CD8-positive, alpha-beta memory T cell (primary cell): ENCODE measurements at regions not wholly inside any gene's neighbourhood (a gene's known extent, or its start where the extent isn't known, plus 50 kb on each side); places are given as distances from the start of the nearest gene placed in this dataset.
A peak's percentile ranks its signal among the peaks of the same experiment; 100 is the strongest.

ENCODE experiments used
- CTCF ChIA-PET: fragments of 350-600 bp; sonication (Branson Sonifier 250); formaldehyde crosslinking; loops from one replicate; lab custom pipeline; 2021; ENCODE audit warnings: antibody characterized with exemption; lab: Charles Lee
- POLR2A ChIA-PET: fragments of 350-600 bp; sonication (Branson Sonifier 250); formaldehyde crosslinking; loops from one replicate; lab custom pipeline; 2021; ENCODE audit warnings: antibody characterized with exemption; lab: Charles Lee
- DNase-seq, 5 donors: peaks; one replicate each; pipeline versions ENCODE4 v3.0.0 to v3.0.0-alpha.2; 2020 to 2022; ENCODE audit warnings: mixed read lengths in 1 of 5
- H3K27ac ChIP-seq: one replicate; pipeline ENCODE4 v1.7.0; 2013; ENCODE audit warnings: low read depth, mild to moderate bottlenecking, low read length, moderate library complexity
- H3K27me3 ChIP-seq: 2 replicates; pipeline ENCODE4 v1.7.0; 2013; ENCODE audit warnings: low read length, mild to moderate bottlenecking; ENCODE audit not compliant: insufficient read depth, poor library complexity, severe bottlenecking
- H3K36me3 ChIP-seq: 2 replicates; pipeline ENCODE4 v1.7.0; 2013; ENCODE audit warnings: mild to moderate bottlenecking, low read length, moderate library complexity; ENCODE audit not compliant: insufficient read depth
- H3K4me1 ChIP-seq: 2 replicates; pipeline ENCODE4 v1.7.0; 2013; ENCODE audit warnings: mild to moderate bottlenecking, low read length, moderate library complexity; ENCODE audit not compliant: insufficient read depth
- H3K4me3 ChIP-seq: 2 replicates; pipeline ENCODE4 v1.7.0; 2013; ENCODE audit warnings: mild to moderate bottlenecking, low read length
- H3K9me3 ChIP-seq: 2 replicates; pipeline ENCODE4 v1.7.0; 2013; ENCODE audit warnings: mild to moderate bottlenecking, low read length
- H3K27ac Mint-ChIP-seq, 8 donors: one replicate each; pipeline ENCODE4 v1.8.0; 2020 to 2021; ENCODE audit warnings: mixed read lengths in 8 of 8, mild to moderate bottlenecking in 6 of 8, inconsistent platforms in 3 of 8, moderate library complexity in 3 of 8
- H3K27me3 Mint-ChIP-seq, 2 donors: one replicate each; pipeline ENCODE4 v1.8.0; 2020 to 2021; ENCODE audit warnings: mixed read lengths in 2 of 2, mild to moderate bottlenecking in 1 of 2, moderate library complexity in 1 of 2
- H3K36me3 Mint-ChIP-seq, 3 donors: one replicate each; pipeline ENCODE4 v1.8.0; 2020 to 2021; ENCODE audit warnings: mixed read lengths in 3 of 3, inconsistent platforms in 1 of 3, mild to moderate bottlenecking in 1 of 3
- H3K4me1 Mint-ChIP-seq, 3 donors: one replicate each; pipeline ENCODE4 v1.8.0; 2020 to 2021; ENCODE audit warnings: mixed read lengths in 3 of 3, inconsistent platforms in 1 of 3, mild to moderate bottlenecking in 1 of 3
- H3K4me3 Mint-ChIP-seq, 7 donors: one replicate each; pipeline ENCODE4 v1.8.0; 2020 to 2021; ENCODE audit warnings: mixed read lengths in 7 of 7, mild to moderate bottlenecking in 6 of 7, moderate library complexity in 4 of 7, inconsistent platforms in 2 of 7
- H3K9me3 Mint-ChIP-seq, 5 donors: one replicate each; pipeline ENCODE4 v1.8.0; 2020 to 2022; ENCODE audit warnings: mixed read lengths in 5 of 5, mild to moderate bottlenecking in 3 of 5, moderate library complexity in 2 of 5, inconsistent platforms in 1 of 5

DNA sequence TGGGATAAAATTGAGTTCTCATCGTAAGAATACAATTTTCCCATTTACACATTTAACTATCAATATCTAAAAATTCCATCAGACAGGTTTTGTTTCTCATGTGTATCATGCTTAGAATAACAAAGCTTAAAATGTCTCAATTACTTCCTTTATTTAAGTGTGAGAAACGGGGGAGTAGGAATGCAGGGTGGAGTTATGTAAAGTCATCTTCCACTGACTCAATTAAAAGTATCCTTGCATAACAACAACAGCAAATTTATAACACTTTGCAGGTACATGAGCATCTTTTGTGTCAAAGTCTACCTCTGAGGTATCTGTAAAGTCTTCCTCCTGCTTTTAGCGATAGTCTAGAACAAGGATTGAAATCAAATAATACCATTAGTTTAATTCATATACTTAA lies 327.1 kb downstream of the EPHA4 start:
- Histone ChIP-seq H3K4me3 (no peak overlapping the region), H3K4me1 (no peaks in the 10 kb centered on the region), H3K36me3 (no peaks in the 10 kb centered on the region), H3K27me3 (no peaks in the 10 kb centered on the region), H3K9me3 (no peaks in the 10 kb centered on the region), H3K27ac (no peak overlapping the region)
- no peak overlapping the region for H3K27ac Mint-ChIP-seq
- ChIA-PET CTCF (no interaction called here), POLR2A (no interaction called here)
- H3K4me1 Mint-ChIP-seq, result no peaks in the 10 kb centered on the region
- H3K4me3 Mint-ChIP-seq, result no peak overlapping the region
- peaks cover 0 to 12% (median 5%) of the 10 kb centered on the region in 5 donors for H3K9me3 Mint-ChIP-seq
- no peak for DNase-seq
- peaks cover 5 to 24% of the 10 kb centered on the region in 2 donors for H3K27me3 Mint-ChIP-seq
- no peaks in the 10 kb centered on the region for H3K36me3 Mint-ChIP-seq

DNA sequence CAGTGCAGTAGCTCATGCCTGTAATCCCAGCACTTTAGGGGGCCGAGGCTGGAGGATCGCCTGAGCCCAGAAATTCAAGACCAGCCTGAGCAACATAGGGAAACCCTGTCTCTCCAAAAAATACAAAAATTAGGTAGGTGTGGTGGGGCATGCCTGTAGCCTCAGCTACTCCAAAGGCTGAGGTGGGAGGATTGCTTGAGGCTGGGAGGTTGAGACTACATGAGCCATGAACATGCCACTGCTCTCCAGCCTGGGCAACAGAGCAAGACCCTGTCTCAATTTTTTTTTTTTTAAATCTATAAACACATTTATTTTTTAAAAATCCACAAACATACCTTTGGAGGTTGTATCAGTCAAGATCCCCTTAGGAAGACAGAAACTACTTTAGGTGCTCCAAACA lies 326.3 kb downstream of the EPHA4 start:
- Mint-ChIP-seq H3K4me3 (no peak overlapping the region), H3K36me3 (no peaks in the 10 kb centered on the region), H3K4me1 (no peaks in the 10 kb centered on the region), H3K27me3 (peaks cover 5 to 24% of the 10 kb centered on the region in 2 donors), H3K27ac (peak overlapping the region in 1 of 8 donors; percentile 17), H3K9me3 (peaks cover 0 to 12% (median 5%) of the 10 kb centered on the region in 5 donors)
- no peak overlapping the region for H3K27ac ChIP-seq
- H3K4me1 ChIP-seq, result no peaks in the 10 kb centered on the region
- CTCF ChIA-PET, result no interaction called here
- H3K36me3 ChIP-seq, result no peaks in the 10 kb centered on the region
- no peaks in the 10 kb centered on the region for H3K27me3 ChIP-seq
- no peak for DNase-seq
- H3K4me3 ChIP-seq, result no peak overlapping the region
- no peaks in the 10 kb centered on the region for H3K9me3 ChIP-seq
- POLR2A ChIA-PET, result no interaction called here

GRCh38 chr2:221254299-221254698 lies 317.8 kb downstream of the EPHA4 start:
- POLR2A ChIA-PET, result no interaction called here
- H3K36me3 ChIP-seq, result no peaks in the 10 kb centered on the region
- H3K4me1 ChIP-seq, result no peaks in the 10 kb centered on the region
- no peak overlapping the region for H3K27ac ChIP-seq
- peaks cover 2 to 9% (median 4%) of the 10 kb centered on the region in 5 donors for H3K9me3 Mint-ChIP-seq
- no peaks in the 10 kb centered on the region for H3K9me3 ChIP-seq
- DNase-seq, result no peak
- H3K27me3 Mint-ChIP-seq, result peaks cover 3 to 7% of the 10 kb centered on the region in 2 donors
- no peaks in the 10 kb centered on the region for H3K4me1 Mint-ChIP-seq
- CTCF ChIA-PET, result no interaction called here
- H3K4me3 Mint-ChIP-seq, result no peak overlapping the region
- peaks cover 0 to 3% (median 0%) of the 10 kb centered on the region in 3 donors for H3K36me3 Mint-ChIP-seq
- no peaks in the 10 kb centered on the region for H3K27me3 ChIP-seq
- no peak overlapping the region for H3K4me3 ChIP-seq
- no peak overlapping the region for H3K27ac Mint-ChIP-seq

DNA sequence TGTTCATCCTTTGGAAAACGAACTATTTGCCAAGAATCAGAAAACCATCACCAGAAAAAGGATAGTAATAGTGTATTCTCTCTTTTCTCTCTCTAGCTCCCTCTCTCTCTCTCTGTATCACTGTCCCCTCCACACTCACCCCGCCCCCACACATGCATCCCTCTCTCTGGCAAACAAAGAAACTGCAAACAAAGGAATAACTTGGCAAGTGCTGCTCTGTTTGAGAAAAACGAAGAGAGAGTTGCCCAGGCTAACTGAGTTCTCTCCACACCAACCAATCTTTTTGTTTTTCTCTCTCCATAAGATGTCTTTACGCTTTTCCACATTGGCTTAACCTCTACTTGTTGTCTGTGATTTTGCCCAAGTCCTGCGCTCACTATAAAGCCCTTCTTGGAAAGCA lies 316.2 kb downstream of the EPHA4 start:
- Histone ChIP-seq H3K27ac (no peak overlapping the region), H3K36me3 (no peaks in the 10 kb centered on the region), H3K4me3 (no peak overlapping the region), H3K9me3 (no peaks in the 10 kb centered on the region), H3K4me1 (no peaks in the 10 kb centered on the region), H3K27me3 (no peaks in the 10 kb centered on the region)
- ChIA-PET CTCF (no interaction called here), POLR2A (no interaction called here)
- Mint-ChIP-seq H3K36me3 (peaks cover 0 to 3% (median 0%) of the 10 kb centered on the region in 3 donors), H3K4me3 (no peak overlapping the region), H3K27ac (no peak overlapping the region), H3K4me1 (no peaks in the 10 kb centered on the region), H3K27me3 (peaks cover 3 to 7% of the 10 kb centered on the region in 2 donors), H3K9me3 (peaks cover 0 to 9% (median 4%) of the 10 kb centered on the region in 5 donors)
- DNase-seq, result no peak

DNA sequence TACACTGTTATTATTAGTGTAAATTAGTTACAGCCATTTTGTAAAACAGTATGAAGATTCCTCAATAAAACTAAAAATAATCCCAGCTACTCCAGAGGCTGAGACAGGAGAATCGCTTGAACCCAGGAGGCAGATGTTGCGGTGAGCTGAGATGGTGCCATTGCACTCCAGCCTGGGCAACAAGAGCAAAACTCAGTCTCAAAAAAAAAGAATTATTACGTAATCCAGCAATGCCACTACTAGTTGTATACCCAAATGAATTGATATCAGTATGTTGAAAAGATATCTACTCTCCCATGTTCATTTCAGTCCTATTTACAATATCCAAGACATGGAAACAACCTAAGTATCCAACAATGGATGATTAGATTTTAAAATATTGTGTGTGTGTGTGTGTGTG lies 313.6 kb downstream of the EPHA4 start:
- Histone ChIP-seq H3K4me3 (no peak overlapping the region), H3K9me3 (no peaks in the 10 kb centered on the region), H3K27ac (no peak overlapping the region), H3K4me1 (no peaks in the 10 kb centered on the region), H3K36me3 (no peaks in the 10 kb centered on the region), H3K27me3 (no peaks in the 10 kb centered on the region)
- H3K27me3 Mint-ChIP-seq, result peaks cover 3 to 7% of the 10 kb centered on the region in 2 donors
- no peak overlapping the region for H3K27ac Mint-ChIP-seq
- no peak overlapping the region for H3K4me3 Mint-ChIP-seq
- no peak for DNase-seq
- H3K9me3 Mint-ChIP-seq, result peaks cover 0 to 9% (median 4%) of the 10 kb centered on the region in 5 donors
- POLR2A ChIA-PET, result no interaction called here
- no peaks in the 10 kb centered on the region for H3K4me1 Mint-ChIP-seq
- CTCF ChIA-PET, result no interaction called here
- H3K36me3 Mint-ChIP-seq, result peaks cover 0 to 3% (median 0%) of the 10 kb centered on the region in 3 donors

GRCh38 chr2:221262651-221263050 lies 309.5 kb downstream of the EPHA4 start:
- Mint-ChIP-seq H3K4me1 (no peaks in the 10 kb centered on the region), H3K9me3 (no peaks in the 10 kb centered on the region), H3K27me3 (peaks cover 0 to 4% of the 10 kb centered on the region in 2 donors), H3K27ac (peak overlapping the region in 1 of 8 donors; percentile 18), H3K4me3 (no peak overlapping the region), H3K36me3 (no peaks in the 10 kb centered on the region)
- CTCF ChIA-PET, result no interaction called here
- Histone ChIP-seq H3K4me3 (no peak overlapping the region), H3K9me3 (no peaks in the 10 kb centered on the region), H3K4me1 (no peaks in the 10 kb centered on the region), H3K27ac (no peak overlapping the region), H3K27me3 (no peaks in the 10 kb centered on the region), H3K36me3 (no peaks in the 10 kb centered on the region)
- POLR2A ChIA-PET, result no interaction called here
- no peak for DNase-seq

DNA sequence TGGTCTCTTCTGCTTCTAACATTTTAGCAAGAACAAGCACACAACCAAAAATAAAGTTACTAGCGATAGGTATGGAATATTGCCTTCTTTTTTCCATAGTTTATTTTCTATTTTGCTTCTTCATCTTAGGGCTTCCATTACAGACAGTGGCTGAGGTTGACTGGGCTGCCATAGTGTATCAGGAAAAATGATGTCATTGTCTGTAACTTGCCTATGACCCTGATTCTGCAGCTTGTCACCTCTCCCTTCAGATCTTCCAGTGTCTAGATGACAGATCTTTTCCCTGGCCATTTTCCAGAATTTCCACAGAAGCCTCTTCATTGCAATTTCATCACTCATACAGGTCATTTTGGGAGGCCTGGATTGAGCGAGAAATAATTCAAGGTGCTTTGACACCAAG lies 308.5 kb downstream of the EPHA4 start:
- Histone ChIP-seq H3K27ac (no peak overlapping the region), H3K36me3 (no peaks in the 10 kb centered on the region), H3K27me3 (no peaks in the 10 kb centered on the region), H3K9me3 (no peaks in the 10 kb centered on the region), H3K4me1 (no peaks in the 10 kb centered on the region), H3K4me3 (no peak overlapping the region)
- Mint-ChIP-seq H3K27ac (peak overlapping the region in 1 of 8 donors; percentile 15), H3K27me3 (peaks cover 0 to 11% of the 10 kb centered on the region in 2 donors), H3K36me3 (no peaks in the 10 kb centered on the region), H3K4me1 (no peaks in the 10 kb centered on the region), H3K4me3 (no peak overlapping the region), H3K9me3 (no peaks in the 10 kb centered on the region)
- ChIA-PET CTCF (no interaction called here), POLR2A (no interaction called here)
- DNase-seq, result no peak

DNA sequence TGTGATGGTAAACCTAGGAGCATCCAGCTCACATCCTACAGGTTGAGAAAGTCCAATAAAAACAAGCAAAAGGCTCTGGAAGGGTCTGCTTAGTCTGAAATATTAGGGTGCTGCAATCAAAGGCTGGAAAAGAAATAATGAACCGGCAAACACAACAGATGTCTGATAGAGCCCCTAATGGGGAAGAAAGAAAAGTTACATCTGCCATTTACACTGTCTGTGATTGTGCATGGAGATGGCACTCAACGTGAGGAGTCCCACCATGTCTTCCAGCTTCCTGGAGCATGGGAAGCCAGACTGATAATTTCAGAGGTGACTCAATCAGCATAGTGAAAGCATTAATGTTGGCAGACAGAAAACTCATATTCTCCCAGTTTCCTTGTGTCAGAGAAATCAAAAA lies 307.8 kb downstream of the EPHA4 start:
- peaks cover 0 to 14% of the 10 kb centered on the region in 2 donors for H3K27me3 Mint-ChIP-seq
- POLR2A ChIA-PET, result no interaction called here
- no peaks in the 10 kb centered on the region for H3K4me1 Mint-ChIP-seq
- no peaks in the 10 kb centered on the region for H3K9me3 Mint-ChIP-seq
- H3K36me3 Mint-ChIP-seq, result no peaks in the 10 kb centered on the region
- no peak overlapping the region for H3K4me3 Mint-ChIP-seq
- no peak for DNase-seq
- H3K27me3 ChIP-seq, result no peaks in the 10 kb centered on the region
- no peaks in the 10 kb centered on the region for H3K9me3 ChIP-seq
- H3K4me1 ChIP-seq, result no peaks in the 10 kb centered on the region
- H3K27ac Mint-ChIP-seq, result peak overlapping the region in 2 of 8 donors; percentile 34 to 64
- no peak overlapping the region for H3K4me3 ChIP-seq
- CTCF ChIA-PET, result no interaction called here
- H3K27ac ChIP-seq, result no peak overlapping the region
- no peaks in the 10 kb centered on the region for H3K36me3 ChIP-seq
